ENCODE measurements at regions not wholly inside any gene's neighbourhood (a gene's known extent, or its start where the extent isn't known, plus 50 kb on each side); places are given as distances from the start of the nearest gene placed in this dataset.

- TF ChIP-seq EGR1 (IDR thresholded peaks at IDR 0.05): no peak
- no peak for TF ChIP-seq REST (IDR thresholded peaks at IDR 0.05; ENCODE audit: low read depth)
- TF ChIP-seq EP300 (IDR thresholded peaks at IDR 0.05; ENCODE audit: borderline replicate concordance): no peak
- no peak for TF ChIP-seq MAX (IDR thresholded peaks at IDR 0.05)
- no peak for TF ChIP-seq RAD21 (IDR thresholded peaks at IDR 0.05; ENCODE audit: low read depth)
- TF ChIP-seq TAF1 (IDR thresholded peaks at IDR 0.05; ENCODE audit: low read depth): no peak
These were observed 177.4 kb upstream of the RREB1 start for GRCh38 chr6:6930223-6930880.

All from Ishikawa (cell line).